K562 (cell line): ENCODE measurements at regions not wholly inside any gene's neighbourhood (a gene's known extent, or its start where the extent isn't known, plus 50 kb on each side); places are given as distances from the start of the nearest gene placed in this dataset.

ENCODE experiments used
- ATAC-seq: fragments of 200-7000 bp; cut with Tn5 transposase; 3 replicates; pipeline ENCODE4 v1.9.1; 2020; ENCODE audit warnings: moderate library complexity
- BruUV-seq: library from RNA; stranded (reverse); fragments of 400-500 nt; replicated peaks from 2 replicates; lab custom pipeline; 2021; lab: Mats Ljungman, UMichigan
- CTCF ChIA-PET: fragments of 300-600 bp; formaldehyde crosslinking; extraction: SDS; loops from one replicate; lab custom pipeline; 2021; ENCODE audit warnings: low intra/inter-chr PET ratio; lab: Yijun Ruan, JAX
- POLR2A ChIA-PET: fragments of 300-600, 350-650 bp; sonication (Branson Sonifier 250); formaldehyde crosslinking; extraction: SDS; loops from one replicate; lab custom pipeline; 2021; ENCODE audit warnings: antibody characterized with exemption, inconsistent platforms; lab: Yijun Ruan, JAX
- DNase-seq, 4 experiments: peaks; one replicate each; pipeline versions ENCODE4 v3.0.0 to v3.0.0-alpha.2; 2011 to 2018; ENCODE audit warnings: low spot score in 3 of 4, mixed read lengths in 3 of 4; ENCODE audit errors: extremely low read depth in 1 of 4
- FAIRE-seq: peaks from 2 replicates; lab custom pipeline; 2011; peaks lifted over from hg19 to GRCh38; lab: Jason Lieb, UNC
- H2AFZ ChIP-seq: 2 replicates; pipeline ENCODE4 v1.6.0; 2011; ENCODE audit warnings: low read depth, low read length, control low read depth, inconsistent platforms
- H3K27ac ChIP-seq: fragments of 200-600 bp; 3 replicates; pipeline ENCODE4 v1.8.0; 2011; ENCODE audit warnings: low read depth, mild to moderate bottlenecking, control low read depth, inconsistent platforms, low read length, moderate library complexity, mixed read lengths; ENCODE audit errors: extremely low read depth
- H3K27me3 ChIP-seq, 2 experiments: fragments of 300-600 bp in 1 of 2; 2 replicates in 1 of 2; 3 replicates in 1 of 2; pipeline versions ENCODE4 v1.6.0 to v1.8.0; 2011; ENCODE audit warnings: inconsistent platforms in 2 of 2, low read length in 2 of 2, mild to moderate bottlenecking in 1 of 2, mixed read lengths in 1 of 2, moderate library complexity in 1 of 2; ENCODE audit not compliant: control insufficient read depth in 2 of 2, insufficient read depth in 2 of 2
- H3K36me3 ChIP-seq: fragments of 300-600 bp; 3 replicates; pipeline ENCODE4 v1.8.0; 2011; ENCODE audit warnings: mild to moderate bottlenecking, low read length, inconsistent platforms; ENCODE audit not compliant: control insufficient read depth, insufficient read depth
- H3K4me1 ChIP-seq, 2 experiments: fragments of 200-600 bp in 1 of 2; replicated peaks in 1 of 2; 2 replicates in 1 of 2; 3 replicates in 1 of 2; pipeline versions ENCODE4 v1.5.1 to v1.8.0; 2011; ENCODE audit warnings: inconsistent platforms in 2 of 2, low read length in 2 of 2, mild to moderate bottlenecking in 1 of 2, mixed read lengths in 1 of 2, moderate library complexity in 1 of 2; ENCODE audit not compliant: control insufficient read depth in 2 of 2, insufficient read depth in 2 of 2
- H3K4me2 ChIP-seq: 2 replicates; pipeline ENCODE4 v1.6.1; 2011; ENCODE audit warnings: low read length, control low read depth, inconsistent platforms, mixed read lengths; ENCODE audit not compliant: insufficient read depth
- H3K4me3 ChIP-seq: fragments of 200-600 bp; sonication (generic), shearing (Covaris generic); 2 replicates; pipeline ENCODE4 v1.5.1; 2016; ENCODE audit warnings: control low read depth, inconsistent platforms
- H3K79me2 ChIP-seq: fragments of 200-600 bp; 3 replicates; pipeline ENCODE4 v1.8.0; 2011; ENCODE audit warnings: low read length, inconsistent platforms; ENCODE audit not compliant: control insufficient read depth, insufficient read depth
- H3K9ac ChIP-seq, 2 experiments: 2 replicates each; pipeline versions ENCODE4 v1.6.0 to v1.6.1; 2011; ENCODE audit warnings: low read depth in 2 of 2, low read length in 2 of 2, control low read depth in 1 of 2, inconsistent platforms in 1 of 2, mild to moderate bottlenecking in 1 of 2, mixed read lengths in 1 of 2; ENCODE audit not compliant: insufficient read depth in 1 of 2
- H3K9me1 ChIP-seq: one replicate; pipeline ENCODE4 v1.6.0; 2011; ENCODE audit warnings: inconsistent platforms, mild to moderate bottlenecking, low read length, moderate library complexity; ENCODE audit not compliant: control insufficient read depth, insufficient read depth
- H3K9me3 ChIP-seq: replicated peaks from 2 replicates; pipeline ENCODE4 v1.5.1; 2011; ENCODE audit warnings: low read depth, low read length, inconsistent platforms; ENCODE audit not compliant: control insufficient read depth, insufficient read depth
- H4K20me1 ChIP-seq: replicated peaks from 2 replicates; pipeline ENCODE4 v1.6.1; 2011; ENCODE audit warnings: low read length, inconsistent platforms, mixed read lengths; ENCODE audit not compliant: control insufficient read depth, insufficient read depth
- CBX8 ChIP-seq: fragments of 200-600 bp; sonication (generic); IDR thresholded peaks from 2 replicates; pipeline ENCODE4 v1.6.1; 2012; ENCODE audit warnings: borderline replicate concordance, mixed run types, low read depth, mild to moderate bottlenecking, moderate library complexity, mixed read lengths, low read length, control low read depth, inconsistent platforms; ENCODE audit not compliant: poor library complexity, severe bottlenecking; ENCODE audit errors: extremely low read depth
- CHD1 ChIP-seq: fragments of 200-600 bp; sonication (generic); IDR thresholded peaks from one replicate; pipeline ENCODE4 v1.6.1; 2012; ENCODE audit warnings: mild to moderate bottlenecking, moderate library complexity, low read length, inconsistent platforms
- FOXJ2 ChIP-seq: fragments of 200-800 bp; sonication (Bioruptor generic); IDR thresholded peaks from 2 replicates; pipeline ENCODE4 v1.6.1; 2016; ENCODE audit warnings: missing genetic modification characterization, missing compliant biosample characterization
- FOXK1 ChIP-seq: sonication (generic); formaldehyde crosslinking; IDR thresholded peaks from 2 replicates; pipeline ENCODE4 v1.8.0; 2022; ENCODE audit warnings: missing genetic modification reagents, mild to moderate bottlenecking, borderline replicate concordance
- TFE3 ChIP-seq: fragments of 450-650 bp; formaldehyde crosslinking; IDR thresholded peaks from 2 replicates; pipeline ENCODE4 v1.4.0; 2020; ENCODE audit warnings: mild to moderate bottlenecking, mixed read lengths
- WGBS: fragments of 100-300 bp; shearing (Covaris generic); methylation state at CpG from one replicate; pipeline ENCODE4 v1.1.6; 2016; ENCODE audit warnings: low coverage, mixed read lengths; ENCODE audit not compliant: insufficient coverage; ENCODE audit errors: missing lambda C conversion rate; 5-methylcytosine and 5-hydroxymethylcytosine counted together
- in situ Hi-C: fragments of 300-500 bp; cut with MboI; formaldehyde crosslinking; loops from 4 replicates; pipeline ENCODE4 v1.15.0; 2018; ENCODE audit warnings: inconsistent platforms, mixed read lengths
- intact Hi-C: fragments of 100-400 bp; cut with micrococcal nuclease; formaldehyde crosslinking; loops from 2 replicates; pipeline ENCODE4 v1.14.2; 2022

DNA sequence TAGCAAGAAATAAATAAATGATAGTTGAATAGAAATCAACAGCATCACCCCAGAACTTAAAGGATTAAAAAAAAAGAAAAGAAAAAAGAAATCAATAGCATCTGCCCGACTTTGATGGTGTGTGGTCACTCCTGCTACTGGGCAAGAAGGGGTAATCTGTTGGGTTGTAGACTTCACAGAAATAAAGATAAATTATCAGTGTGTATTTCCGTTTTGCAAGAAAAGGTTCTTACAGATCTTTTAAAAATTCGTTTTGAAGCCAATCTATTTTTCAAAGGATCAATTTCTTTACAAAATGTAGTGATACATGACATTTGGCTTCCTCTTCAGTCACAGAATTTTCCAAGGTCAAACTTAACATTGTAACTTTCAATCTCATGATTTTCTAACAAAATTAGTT is 448.9 kb upstream of the FAR2 start:
- H3K9me1 ChIP-seq: no peaks in the 10 kb centered on the region
- WGBS: 0% methylated on average over 3 of the region's 3 CpGs
- BruUV-seq: no TSS peak

DNA sequence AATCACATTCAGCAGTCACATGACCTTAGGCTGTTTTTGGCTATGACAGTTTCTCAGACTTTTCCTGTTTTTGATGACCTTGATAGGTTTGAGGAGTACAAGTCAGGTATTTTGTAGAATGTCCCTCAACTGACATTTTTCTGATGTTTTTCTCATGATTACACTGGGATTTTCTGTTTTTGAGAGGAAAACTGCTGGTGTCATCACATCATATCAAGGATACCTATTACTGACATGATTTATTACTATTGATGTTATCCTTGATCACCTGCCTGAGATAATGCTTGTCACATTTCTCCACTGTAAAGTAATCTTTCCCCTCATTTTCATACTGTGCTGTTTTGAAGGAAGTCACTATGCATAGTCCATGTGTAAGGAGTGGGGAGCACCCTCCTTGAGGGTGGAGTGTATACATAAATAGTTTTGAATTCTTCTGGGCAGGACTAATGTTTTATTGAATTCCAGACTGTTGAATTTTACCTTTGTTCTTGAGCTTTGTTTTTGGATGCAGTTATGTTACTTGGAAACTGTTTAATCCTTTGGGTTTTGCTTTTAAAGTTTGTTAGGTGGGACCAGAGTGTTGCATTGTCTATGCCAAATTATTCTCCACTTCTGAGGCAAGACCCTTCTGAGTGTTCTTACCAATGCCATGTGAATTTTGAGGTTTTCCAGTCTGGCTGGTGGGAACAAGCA is 444.5 kb upstream of the FAR2 start:
- Histone ChIP-seq H3K4me1 (no peaks in the 10 kb centered on the region), H3K27me3 (no peaks in the 10 kb centered on the region), H3K9me3 (no peaks in the 10 kb centered on the region), H3K9me1 (no peaks in the 10 kb centered on the region), H4K20me1 (no peaks in the 10 kb centered on the region), H3K79me2 (no peaks in the 10 kb centered on the region), H3K4me2 (no peak overlapping the region), H3K27ac (no peak overlapping the region), H3K9ac (no peak overlapping the region), H3K36me3 (no peaks in the 10 kb centered on the region), H3K4me3 (no peak overlapping the region), H2AFZ (no peak overlapping the region)
- ChIA-PET CTCF (no interaction called here), POLR2A (no interaction called here)
- FAIRE-seq: no peak
- intact Hi-C loops: no loop called here
- no peak for ATAC-seq
- BruUV-seq: no TSS peak
- no peak for DNase-seq
- in situ Hi-C loops: no loop called here
- TF ChIP-seq TFE3 (CRISPR knock-in tag) (peak; percentile 52), FOXJ2 (no peak), CHD1 (no peak)

More for the DNA sequence above, 448.9 kb upstream of the FAR2 start:
- H4K20me1 ChIP-seq: no peaks in the 10 kb centered on the region
- no peak overlapping the region for H3K9ac ChIP-seq
- intact Hi-C loops (no loop called here), in situ Hi-C loops (no loop called here)
- CTCF ChIA-PET: no interaction called here
- no peak for ATAC-seq
- POLR2A ChIA-PET: no interaction called here
- no peak for DNase-seq
- no peak overlapping the region for H2AFZ ChIP-seq
- no peak for FAIRE-seq
- no peaks in the 10 kb centered on the region for H3K79me2 ChIP-seq
- no peaks in the 10 kb centered on the region for H3K27me3 ChIP-seq
- no peak for TF ChIP-seq FOXK1 (CRISPR knock-in tag)
- peak; percentile 85 for TF ChIP-seq CBX8
- no peak overlapping the region for H3K4me3 ChIP-seq
- no peaks in the 10 kb centered on the region for H3K4me1 ChIP-seq
- no peaks in the 10 kb centered on the region for H3K9me3 ChIP-seq
- no peak overlapping the region for H3K27ac ChIP-seq
- H3K4me2 ChIP-seq: no peak overlapping the region
- no peaks in the 10 kb centered on the region for H3K36me3 ChIP-seq
